Stimulated activated CD4-positive, alpha-beta T cell treated with anti-CD3 and anti-CD28 coated beads, Interleukin-12 subunit alpha, Interleukin-12 subunit beta, amount 100 ng/mL, for 24 hours (primary cell): ENCODE measurements at regions not wholly inside any gene's neighbourhood (a gene's known extent, or its start where the extent isn't known, plus 50 kb on each side); places are given as distances from the start of the nearest gene placed in this dataset.

Experiments
- DNase-seq, 2 experiments: peaks; one replicate each; pipeline ENCODE4 v3.0.0-alpha.2; 2020; ENCODE audit warnings: low read depth in 2 of 2

DNA sequence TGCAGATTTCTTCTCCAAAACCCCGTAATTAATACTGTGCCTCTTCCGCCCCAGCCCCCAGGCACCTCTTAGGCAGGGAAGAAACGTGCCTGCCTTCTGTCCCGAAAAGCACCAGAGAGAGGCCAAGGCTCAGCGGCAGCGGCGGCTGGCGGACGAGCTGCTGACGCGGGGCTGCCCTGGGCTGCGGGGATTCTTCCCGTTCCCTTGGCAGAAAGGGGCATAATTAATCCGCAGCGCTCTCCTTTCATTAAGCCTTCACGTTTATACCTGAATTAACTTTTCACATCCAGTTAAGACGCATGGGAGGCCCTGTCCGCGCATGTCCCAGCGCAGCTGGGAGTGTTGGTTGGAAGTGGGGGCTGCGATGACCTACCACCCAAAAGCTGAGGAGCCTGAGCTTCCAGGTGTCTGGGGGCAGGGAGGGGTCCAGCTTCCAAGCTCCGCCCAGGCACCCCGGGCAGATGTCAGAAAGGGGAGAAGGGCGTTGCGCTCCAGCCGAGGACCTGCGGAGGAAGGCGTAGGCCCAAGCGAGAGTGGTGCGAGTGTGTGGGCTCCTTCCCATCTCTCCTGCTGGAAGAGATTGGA is 167.4 kb upstream of the LRFN2 start:
- no peak for DNase-seq

DNA sequence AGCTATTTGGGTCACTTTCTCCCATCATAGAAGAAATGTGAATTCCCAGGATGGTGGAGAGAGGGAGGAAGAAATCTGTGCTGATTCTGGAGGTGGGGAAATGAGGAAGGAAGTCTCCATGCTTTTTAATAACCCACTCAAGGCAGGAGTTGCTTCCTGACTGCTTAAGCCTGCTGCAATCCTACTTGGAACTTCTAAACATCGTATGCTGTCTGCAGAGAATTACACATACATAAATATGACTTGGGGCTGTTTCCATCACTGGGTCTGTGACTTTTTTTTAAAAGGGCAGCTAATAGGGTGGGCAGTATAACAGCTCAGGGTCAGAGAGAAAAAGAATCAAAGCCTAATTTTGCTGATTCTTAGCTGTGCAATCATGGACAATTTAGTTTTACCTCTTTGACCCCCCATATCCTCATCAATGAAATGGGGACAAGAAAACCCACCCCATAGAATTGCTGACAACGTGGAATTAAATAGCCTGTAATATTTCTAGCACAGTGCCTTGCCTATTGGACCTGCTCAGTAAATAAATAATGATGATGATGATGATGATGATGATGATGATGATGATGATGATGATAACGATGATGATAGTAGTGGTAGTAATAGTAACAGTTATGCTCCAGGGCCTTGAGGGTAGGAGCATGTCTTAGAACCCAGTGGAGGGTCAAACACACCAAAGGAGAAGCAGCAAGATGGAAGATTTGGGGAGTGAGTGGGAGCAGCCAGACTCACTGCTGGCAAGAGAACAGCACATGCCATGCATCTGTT is 166.7 kb upstream of the LRFN2 start:
- no peak for DNase-seq

DNA sequence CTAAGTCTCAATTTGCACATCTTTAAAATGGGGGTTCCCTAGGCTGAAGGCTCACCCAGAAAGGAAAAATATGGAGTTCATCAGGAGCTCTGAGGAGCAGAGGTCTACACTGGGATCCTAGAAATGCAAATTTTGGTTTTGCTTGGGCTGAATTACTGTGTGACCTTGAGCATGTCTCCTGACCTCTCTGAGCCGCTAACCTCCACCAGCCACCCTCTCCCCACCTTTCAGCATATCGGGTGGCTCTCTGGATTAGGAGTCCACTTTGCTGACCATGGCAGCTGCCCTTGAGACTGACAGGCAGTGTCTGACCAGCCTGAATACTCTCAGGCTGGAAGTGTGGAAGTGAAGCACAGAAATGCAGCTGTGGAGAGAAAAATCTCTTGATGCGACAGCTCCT is 165.9 kb upstream of the LRFN2 start:
- DNase-seq: no peak

GRCh38 chr6:40744835-40745234 is 157.7 kb upstream of the LRFN2 start:
- DNase-seq: no peak

DNA sequence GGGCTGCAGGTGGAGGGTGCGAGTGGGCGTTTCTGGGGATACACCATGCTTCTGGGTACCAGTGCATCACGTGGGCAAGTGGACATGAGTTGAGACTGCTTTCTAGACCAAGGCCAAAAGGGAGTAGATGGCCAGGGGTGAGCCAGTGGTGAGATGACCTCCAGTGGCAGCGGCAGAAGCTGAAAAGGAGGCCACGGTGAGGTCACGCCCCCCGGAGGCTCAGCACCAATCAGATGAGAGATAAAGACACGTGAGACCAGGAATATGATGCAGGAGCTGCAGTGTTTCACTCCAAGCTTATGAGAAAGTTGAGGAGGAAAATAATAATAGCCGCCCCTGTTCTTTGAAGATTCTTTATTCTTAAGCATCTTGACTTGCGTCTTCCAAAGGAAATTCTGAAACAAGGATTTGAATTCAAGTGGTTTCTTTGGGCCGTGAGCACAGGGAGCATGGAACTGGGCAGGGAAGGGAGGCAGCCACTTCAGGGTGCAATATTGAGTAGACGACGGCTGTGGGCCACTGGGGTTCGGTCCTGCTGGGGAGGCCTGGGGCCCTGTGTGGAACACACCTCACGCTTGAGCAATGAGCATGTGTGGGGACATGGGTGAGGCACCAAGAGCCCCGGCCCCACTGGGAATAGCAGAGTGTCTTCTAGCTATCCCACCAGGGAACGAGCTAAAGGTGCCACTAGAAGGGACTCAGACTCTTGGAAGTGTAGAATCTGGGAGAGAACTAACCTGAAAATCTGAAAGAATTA is 156.7 kb upstream of the LRFN2 start:
- no peak for DNase-seq

DNA sequence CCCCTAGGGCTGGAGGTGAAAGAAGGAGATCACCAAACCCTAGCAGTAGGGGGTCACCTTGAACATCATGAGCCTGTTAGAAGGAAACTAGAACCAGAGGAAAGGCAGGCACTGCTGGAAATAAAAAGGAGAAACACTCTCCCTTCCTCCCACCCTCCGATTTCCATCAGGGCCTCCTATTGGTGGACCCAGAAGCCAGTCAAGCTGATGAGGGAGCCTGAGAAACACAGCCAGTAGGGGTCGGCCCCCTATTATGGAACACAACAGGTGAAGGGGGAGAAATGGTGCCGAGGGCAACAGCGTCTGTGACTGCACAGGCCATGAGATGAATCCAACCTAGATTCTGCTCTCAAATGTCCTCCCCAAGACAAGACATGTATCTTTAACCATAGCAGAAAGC is 156.1 kb upstream of the LRFN2 start:
- DNase-seq: no peak

DNA sequence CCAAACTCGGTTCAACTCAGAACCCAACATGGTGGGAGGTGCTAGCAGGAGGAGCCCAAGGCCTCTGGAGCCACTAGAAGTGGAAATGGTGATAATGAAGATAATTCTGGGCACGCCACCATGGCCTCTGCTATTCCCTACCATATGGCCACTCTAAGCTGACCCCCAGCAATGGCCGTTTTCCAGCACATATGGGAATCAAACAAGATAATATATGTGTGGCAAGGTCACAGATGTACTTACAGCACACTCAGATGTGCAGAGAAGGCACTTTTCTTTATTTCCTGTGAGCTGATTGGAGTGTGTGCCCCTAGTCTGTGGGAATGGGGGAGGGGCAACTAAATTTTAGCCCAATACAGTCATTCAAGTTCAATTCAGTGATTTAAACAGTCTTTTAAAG is 153.4 kb upstream of the LRFN2 start:
- DNase-seq: no peak

DNA sequence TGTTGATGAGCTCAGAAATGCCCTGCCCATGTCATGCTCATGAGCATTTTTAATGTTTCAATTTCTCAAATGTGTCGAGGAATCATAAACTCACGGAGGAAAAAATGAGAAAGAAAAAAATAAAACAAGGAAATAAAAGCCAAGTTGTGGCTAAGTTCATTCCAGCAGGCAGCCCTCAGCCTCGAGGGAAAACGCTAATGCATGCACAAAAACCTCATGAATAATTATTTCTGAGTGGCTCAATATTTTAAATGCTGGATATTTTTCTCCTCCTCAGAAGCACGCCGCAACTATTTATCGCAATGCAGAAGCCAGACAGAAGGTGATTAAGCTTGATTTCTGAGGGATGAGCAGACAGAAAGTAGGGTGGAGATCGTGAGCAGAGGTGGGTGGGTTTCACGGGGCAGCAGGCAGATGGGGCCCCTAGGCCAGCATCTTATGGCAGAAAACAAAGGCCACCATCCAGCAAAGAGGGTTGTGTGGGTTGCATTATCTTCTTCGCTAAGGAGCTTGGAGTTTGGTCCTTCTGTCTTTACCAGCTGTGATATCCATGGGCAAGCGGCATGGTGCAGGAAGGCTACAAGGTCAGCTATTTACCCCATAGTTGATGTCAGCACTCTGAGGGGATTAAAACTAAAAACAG is 151.5 kb upstream of the LRFN2 start:
- DNase-seq: no peak

DNA sequence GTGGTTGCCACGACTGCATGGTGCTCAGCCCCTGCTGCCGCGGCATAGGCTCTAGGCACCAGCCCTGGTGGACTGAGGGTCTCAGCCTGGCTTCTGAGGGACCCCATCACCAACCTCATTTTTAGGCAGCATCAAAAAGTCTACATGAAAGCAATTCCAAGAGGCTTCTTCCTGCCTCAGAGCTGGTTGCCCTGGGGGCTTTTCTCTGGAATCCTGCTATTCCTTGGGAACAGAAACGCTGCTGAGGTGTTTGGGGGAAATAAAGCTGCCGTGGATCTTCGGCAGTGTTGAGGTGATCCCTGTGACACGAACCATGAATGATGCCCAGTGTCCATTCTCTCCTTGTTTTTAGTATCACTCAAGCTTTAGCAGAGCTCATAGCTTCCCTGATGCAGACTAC is 148.4 kb upstream of the LRFN2 start:
- no peak for DNase-seq

GRCh38 chr6:40735121-40735520 is 148.0 kb upstream of the LRFN2 start:
- no peak for DNase-seq

- DNase-seq: no peak
Measured at GRCh38 chr6:40734607-40735006, 147.4 kb upstream of the LRFN2 start.

DNA sequence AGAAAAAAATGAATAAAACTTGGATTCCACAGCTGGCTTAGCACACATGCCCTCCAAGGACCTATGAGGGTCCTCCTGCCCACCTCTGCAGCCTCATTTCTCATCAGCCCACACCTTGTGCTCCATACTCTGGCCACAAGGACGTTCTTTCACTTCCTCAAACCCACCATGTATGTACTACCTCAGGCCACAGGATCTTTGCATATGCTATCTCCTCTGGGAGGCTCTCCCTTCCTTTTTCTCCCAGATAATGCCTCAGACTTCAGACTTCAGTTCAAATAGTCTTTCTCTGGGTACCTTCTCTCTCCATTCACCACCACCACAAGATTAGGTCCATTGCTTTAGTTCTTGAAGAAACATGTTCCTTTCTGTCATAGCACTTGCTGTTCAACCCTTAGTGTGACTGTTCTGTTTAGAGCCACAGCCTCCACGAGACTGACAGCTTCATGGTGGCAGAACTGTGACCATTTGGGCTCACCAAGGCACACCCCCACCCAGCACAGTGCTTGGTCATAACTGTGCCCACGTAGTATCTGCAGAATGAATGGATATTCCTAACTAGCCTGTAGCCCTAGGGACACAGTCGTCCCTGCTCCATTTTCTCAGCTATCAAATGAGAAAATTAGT is 146.7 kb upstream of the LRFN2 start:
- DNase-seq: no peak

- no peak for DNase-seq
Measured at GRCh38 chr6:40733290-40733689, 146.1 kb upstream of the LRFN2 start.

- DNase-seq: no peak
Measured at GRCh38 chr6:40732878-40733277, 145.7 kb upstream of the LRFN2 start.

GRCh38 chr6:40728643-40729042 is 141.5 kb upstream of the LRFN2 start:
- no peak for DNase-seq

DNA sequence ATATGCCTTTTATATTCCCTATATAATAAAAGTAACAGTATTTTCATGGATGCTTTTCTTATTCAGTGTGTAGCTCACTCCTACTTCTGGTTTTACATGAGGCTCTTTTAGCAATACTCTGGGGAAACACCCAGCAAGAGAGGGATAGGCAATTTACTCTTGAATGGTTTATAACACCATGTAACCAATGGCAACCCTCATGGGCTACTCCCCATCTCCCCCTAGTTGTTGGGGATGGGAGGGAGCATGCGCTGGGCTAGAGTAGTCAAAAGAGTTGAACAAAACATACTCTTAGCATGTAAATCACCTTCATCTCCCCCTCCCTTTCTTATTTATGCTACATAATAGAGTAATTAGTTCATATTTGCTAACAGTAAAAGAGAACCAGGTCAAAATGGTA is 140.1 kb upstream of the LRFN2 start:
- DNase-seq: no peak

GRCh38 chr6:40726853-40727252 is 139.7 kb upstream of the LRFN2 start:
- DNase-seq: no peak

- no peak for DNase-seq
Measured at GRCh38 chr6:40725390-40725789, 138.2 kb upstream of the LRFN2 start.

- no peak for DNase-seq
Measured at GRCh38 chr6:40724886-40725285, 137.7 kb upstream of the LRFN2 start.

DNA sequence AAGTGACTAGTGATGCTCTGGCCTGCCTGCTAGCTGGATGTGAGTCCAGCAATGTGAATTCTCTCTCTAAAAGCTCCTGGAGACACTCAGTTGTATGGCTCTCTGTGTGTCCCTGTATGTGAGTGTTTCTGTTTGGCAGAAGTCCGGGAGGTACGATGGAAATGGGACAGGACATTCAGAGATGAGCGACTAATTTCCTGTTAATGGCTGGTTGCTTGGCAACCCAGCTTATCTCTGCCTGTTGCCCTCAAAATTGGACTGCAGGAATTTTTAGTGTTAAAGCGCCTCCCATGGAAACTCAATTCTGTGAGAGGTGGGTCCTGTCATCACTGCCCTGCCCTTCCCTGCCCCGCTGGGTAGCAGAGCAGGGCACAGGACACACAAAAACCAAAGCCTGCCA is 136.8 kb upstream of the LRFN2 start:
- DNase-seq: no peak

DNA sequence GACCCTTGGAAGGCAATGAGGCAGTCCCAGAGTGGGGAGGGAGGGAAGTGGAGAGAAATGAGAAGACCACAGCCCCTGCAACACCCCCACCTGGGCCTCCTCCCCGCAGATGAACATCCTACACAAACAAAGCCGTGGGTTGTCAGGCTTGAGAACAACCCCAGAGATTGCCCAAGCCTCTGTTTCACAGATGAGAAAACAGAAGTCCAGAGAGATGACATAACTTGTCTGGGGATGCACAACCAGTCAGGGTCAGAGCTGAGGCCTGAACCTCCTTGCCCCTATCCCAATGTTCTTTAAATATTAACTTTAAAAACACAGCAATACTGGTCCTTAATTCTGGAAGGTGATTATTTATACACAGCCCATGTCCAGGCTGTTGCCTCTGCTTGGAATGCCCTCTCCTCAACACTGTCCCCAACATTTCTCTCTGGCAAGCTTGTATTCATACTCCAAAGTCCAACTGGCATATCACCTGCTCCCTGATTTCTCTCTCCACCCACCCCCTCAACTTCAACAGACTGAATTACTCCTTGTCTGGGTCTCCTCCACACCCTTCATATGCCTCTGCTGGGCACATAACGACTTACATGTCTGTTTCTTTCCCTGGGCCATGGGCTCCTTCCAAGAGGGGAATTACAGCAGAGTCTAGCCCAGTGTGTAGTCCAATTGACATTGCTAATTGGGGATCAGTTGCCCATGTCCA is 135.5 kb upstream of the LRFN2 start:
- no peak for DNase-seq
